ENCODE measurements at regions not wholly inside any gene's neighbourhood (a gene's known extent, or its start where the extent isn't known, plus 50 kb on each side); places are given as distances from the start of the nearest gene placed in this dataset.

- TF ChIP-seq POLR2A (IDR thresholded peaks at IDR 0.05) = no peak
- TF ChIP-seq, protein P1, sequence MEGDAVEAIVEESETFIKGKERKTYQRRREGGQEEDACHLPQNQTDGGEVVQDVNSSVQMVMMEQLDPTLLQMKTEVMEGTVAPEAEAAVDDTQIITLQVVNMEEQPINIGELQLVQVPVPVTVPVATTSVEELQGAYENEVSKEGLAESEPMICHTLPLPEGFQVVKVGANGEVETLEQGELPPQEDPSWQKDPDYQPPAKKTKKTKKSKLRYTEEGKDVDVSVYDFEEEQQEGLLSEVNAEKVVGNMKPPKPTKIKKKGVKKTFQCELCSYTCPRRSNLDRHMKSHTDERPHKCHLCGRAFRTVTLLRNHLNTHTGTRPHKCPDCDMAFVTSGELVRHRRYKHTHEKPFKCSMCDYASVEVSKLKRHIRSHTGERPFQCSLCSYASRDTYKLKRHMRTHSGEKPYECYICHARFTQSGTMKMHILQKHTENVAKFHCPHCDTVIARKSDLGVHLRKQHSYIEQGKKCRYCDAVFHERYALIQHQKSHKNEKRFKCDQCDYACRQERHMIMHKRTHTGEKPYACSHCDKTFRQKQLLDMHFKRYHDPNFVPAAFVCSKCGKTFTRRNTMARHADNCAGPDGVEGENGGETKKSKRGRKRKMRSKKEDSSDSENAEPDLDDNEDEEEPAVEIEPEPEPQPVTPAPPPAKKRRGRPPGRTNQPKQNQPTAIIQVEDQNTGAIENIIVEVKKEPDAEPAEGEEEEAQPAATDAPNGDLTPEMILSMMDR (IDR thresholded peaks at IDR 0.05) = no peak
Measured at GRCh38 chr5:34500236-34500847, 155.8 kb upstream of the RAI14 start.

All from right lobe of liver (tissue), 4 donors.